Esophagus muscularis mucosa (tissue), 3 donors: ENCODE measurements at regions not wholly inside any gene's neighbourhood (a gene's known extent, or its start where the extent isn't known, plus 50 kb on each side); places are given as distances from the start of the nearest gene placed in this dataset.

Experiments
- CTCF ChIP-seq, 3 experiments: fragments of 200-600 bp in 2 of 3; fragments of 450-650 bp in 1 of 3; sonication (generic) in 2 of 3; IDR thresholded peaks; one replicate each; pipeline ENCODE4 v1.5.1; 2017 to 2019; ENCODE audit warnings: antibody characterized with exemption in 3 of 3, mild to moderate bottlenecking in 2 of 3, moderate library complexity in 1 of 3
- POLR2A ChIP-seq: fragments of 450-650 bp; IDR thresholded peaks from one replicate; pipeline ENCODE4 v1.6.1; 2017; ENCODE audit warnings: antibody characterized with exemption, moderate library complexity, mild to moderate bottlenecking, low read depth
- POLR2AphosphoS5 ChIP-seq, 2 donors: sonication (generic); formaldehyde crosslinking; IDR thresholded peaks; one replicate each; pipeline ENCODE4 v1.6.1; 2017; ENCODE audit warnings: antibody characterized with exemption in 2 of 2

- TF ChIP-seq CTCF (IDR thresholded peaks at IDR 0.05) (no peak), POLR2A (no peak), POLR2AphosphoS5 (IDR thresholded peaks at IDR 0.05) (no peak)
Observed at GRCh38 chr1:196070940-196071339, 537.3 kb downstream of the KCNT2 start.
